ENCODE measurements at regions not wholly inside any gene's neighbourhood (a gene's known extent, or its start where the extent isn't known, plus 50 kb on each side); places are given as distances from the start of the nearest gene placed in this dataset.
"Not testable (repeated sequence)": the region's sequence is repeated elsewhere in the genome, so short reads cannot be mapped to it uniquely, and the experiment has no call there.

- DNase-seq (ENCODE audit: low read depth, low spot score): no peak
Observed at GRCh38 chr4:77505958-77506319, 99.7 kb upstream of the CXCL13 start.

GRCh38 chr4:77510367-77510766 is 95.3 kb upstream of the CXCL13 start:
- DNase-seq (ENCODE audit: low read depth, low spot score): no peak

GRCh38 chr4:77525538-77525937 is 80.1 kb upstream of the CXCL13 start:
- no peak for DNase-seq (ENCODE audit: low read depth, low spot score)

GRCh38 chr4:77527900-77528299 is 77.7 kb upstream of the CXCL13 start:
- not testable (repeated sequence) for DNase-seq (ENCODE audit: low read depth, low spot score)

- no peak for DNase-seq (ENCODE audit: low read depth, low spot score)
Observed at GRCh38 chr4:77538144-77538543, 67.5 kb upstream of the CXCL13 start.

GRCh38 chr4:77538574-77539157 is 67.0 kb upstream of the CXCL13 start:
- no peak for DNase-seq (ENCODE audit: low read depth, low spot score)
